Retinal pigment epithelial cell (primary cell): ENCODE measurements at regions not wholly inside any gene's neighbourhood (a gene's known extent, or its start where the extent isn't known, plus 50 kb on each side); places are given as distances from the start of the nearest gene placed in this dataset.

Source experiments
- DNase-seq: peaks from one replicate; pipeline ENCODE4 v3.0.0-alpha.2; 2010; ENCODE audit warnings: low read depth
- H3K4me3 ChIP-seq: 2 replicates; pipeline ENCODE4 v1.5.1; 2011; ENCODE audit warnings: mild to moderate bottlenecking, low read length, control low read depth, moderate library complexity
- CTCF ChIP-seq: conservative IDR thresholded peaks from 2 replicates; pipeline ENCODE4 v1.5.1; 2011; ENCODE audit warnings: low read depth, low read length, control low read depth, inconsistent platforms

GRCh38 chr6:165186441-165187205, 122.8 kb downstream of the C6orf118 start:
- no peak overlapping the region for H3K4me3 ChIP-seq
- no peak for DNase-seq
- TF ChIP-seq CTCF: no peak

- no peak for DNase-seq
- no peak for TF ChIP-seq CTCF
- no peak overlapping the region for H3K4me3 ChIP-seq
These were observed 123.4 kb downstream of the C6orf118 start for GRCh38 chr6:165186041-165186440.

- no peak overlapping the region for H3K4me3 ChIP-seq
- DNase-seq: no peak
- no peak for TF ChIP-seq CTCF
These were observed 125.0 kb downstream of the C6orf118 start for GRCh38 chr6:165184192-165184979.

DNA sequence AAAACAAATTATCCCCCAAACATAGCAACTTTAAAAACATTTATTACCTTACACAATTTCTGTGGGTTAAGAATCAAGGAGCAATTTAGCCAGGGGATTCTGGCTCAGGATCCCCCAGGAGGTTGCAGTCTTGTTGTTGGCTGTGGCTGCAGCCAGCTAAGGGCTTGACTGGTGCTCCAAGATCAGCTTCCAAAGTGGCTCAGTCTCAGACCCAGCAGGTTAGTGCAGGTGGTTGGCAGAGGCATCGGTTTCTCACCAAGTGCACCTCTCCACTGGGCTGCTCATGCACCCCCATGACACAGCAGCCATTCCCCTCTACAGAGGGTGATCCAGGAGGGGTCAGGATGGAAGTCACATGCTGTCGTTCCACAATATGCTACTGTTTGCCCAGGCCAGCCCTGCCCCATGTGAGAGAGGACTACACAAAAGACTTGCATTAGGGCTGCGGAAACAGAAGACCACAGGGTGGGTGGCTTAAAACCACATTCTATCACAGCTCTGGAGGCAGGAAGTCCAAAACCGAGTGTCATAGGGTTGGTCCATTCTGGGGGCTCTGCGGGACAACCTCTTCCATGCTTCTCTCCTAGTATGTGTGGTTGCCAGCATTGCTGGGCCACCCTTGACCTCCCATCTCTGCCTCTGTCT, 125.8 kb downstream of the C6orf118 start:
- no peak for DNase-seq
- TF ChIP-seq CTCF: no peak
- H3K4me3 ChIP-seq: no peak overlapping the region

GRCh38 chr6:165183071-165183470, 126.3 kb downstream of the C6orf118 start:
- DNase-seq: no peak
- no peak overlapping the region for H3K4me3 ChIP-seq

GRCh38 chr6:165181951-165182414, 127.4 kb downstream of the C6orf118 start:
- TF ChIP-seq CTCF: no peak
- DNase-seq: peak; percentile 70
- no peak overlapping the region for H3K4me3 ChIP-seq

More at GRCh38 chr6:165183071-165183470, 126.3 kb downstream of the C6orf118 start:
- no peak for TF ChIP-seq CTCF
